Endodermal cell (in vitro differentiated cells): ENCODE measurements at regions not wholly inside any gene's neighbourhood (a gene's known extent, or its start where the extent isn't known, plus 50 kb on each side); places are given as distances from the start of the nearest gene placed in this dataset.

ENCODE experiments used
- DNase-seq: peaks from one replicate; pipeline ENCODE4 v3.0.0-alpha.2; 2017
- H3K27ac ChIP-seq: 2 replicates; pipeline ENCODE4 v1.5.1; 2013; ENCODE audit warnings: mild to moderate bottlenecking, low read depth, low read length, moderate library complexity
- H3K27me3 ChIP-seq: 2 replicates; pipeline ENCODE4 v1.6.1; 2013; ENCODE audit warnings: mild to moderate bottlenecking, low read length, moderate library complexity; ENCODE audit not compliant: insufficient read depth, control insufficient read depth, poor library complexity, severe bottlenecking
- H3K36me3 ChIP-seq: 2 replicates; pipeline ENCODE4 v1.7.0; 2013; ENCODE audit warnings: mild to moderate bottlenecking, low read length, moderate library complexity; ENCODE audit not compliant: control insufficient read depth, insufficient read depth
- H3K4me1 ChIP-seq: one replicate; pipeline ENCODE4 v1.7.0; 2013; ENCODE audit warnings: low read length; ENCODE audit not compliant: control insufficient read depth, insufficient read depth
- H3K4me3 ChIP-seq: 2 replicates; pipeline ENCODE4 v1.5.1; 2013; ENCODE audit warnings: mild to moderate bottlenecking, low read length, moderate library complexity
- H3K9ac ChIP-seq: 2 replicates; pipeline ENCODE4 v1.6.1; 2013; ENCODE audit warnings: mild to moderate bottlenecking, low read length, moderate library complexity; ENCODE audit not compliant: poor library complexity, severe bottlenecking; ENCODE audit errors: extremely low read depth
- H3K9me3 ChIP-seq: 2 replicates; pipeline ENCODE4 v1.6.1; 2013; ENCODE audit warnings: mild to moderate bottlenecking, low read length, moderate library complexity; ENCODE audit not compliant: control insufficient read depth
- H3K27ac Mint-ChIP-seq: 2 replicates; pipeline ENCODE4 v1.8.0; 2020; ENCODE audit warnings: mixed read lengths
- H3K27me3 Mint-ChIP-seq: 2 replicates; pipeline ENCODE4 v1.8.0; 2021; ENCODE audit warnings: mild to moderate bottlenecking, mixed read lengths; ENCODE audit not compliant: insufficient read depth
- H3K36me3 Mint-ChIP-seq: 2 replicates; pipeline ENCODE4 v1.8.0; 2020; ENCODE audit warnings: low read depth, mixed read lengths
- H3K4me1 Mint-ChIP-seq: 2 replicates; pipeline ENCODE4 v1.8.0; 2020; ENCODE audit warnings: mixed read lengths
- H3K4me3 Mint-ChIP-seq: 2 replicates; pipeline ENCODE4 v1.8.0; 2020; ENCODE audit warnings: mild to moderate bottlenecking, moderate library complexity, mixed read lengths
- H3K9me3 Mint-ChIP-seq: 2 replicates; pipeline ENCODE4 v1.8.0; 2020; ENCODE audit warnings: mild to moderate bottlenecking, mixed read lengths
- CTCF ChIP-seq: fragments of 200-600 bp; sonication (generic); conservative IDR thresholded peaks from 2 replicates; pipeline ENCODE4 v1.5.0; 2021; ENCODE audit warnings: antibody characterized with exemption, mild to moderate bottlenecking
- WGBS, 2 experiments: methylation state at CpG; one replicate each; pipeline versions ENCODE4 v1.1.5 to v1.1.7; 2013; ENCODE audit warnings: missing lambda C conversion rate in 2 of 2, mixed read lengths in 1 of 2; ENCODE audit not compliant: insufficient coverage in 1 of 2, insufficient read length in 1 of 2; 5-methylcytosine and 5-hydroxymethylcytosine counted together

GRCh38 chr16:72464597-72465368, 292.8 kb upstream of the PMFBP1 start:
- Histone ChIP-seq H3K36me3 (no peaks in the 10 kb centered on the region), H3K4me3 (peak overlapping the region; percentile 19), H3K4me1 (no peaks in the 10 kb centered on the region), H3K9me3 (peaks cover 39% of the 10 kb centered on the region), H3K27me3 (peaks cover 6% of the 10 kb centered on the region), H3K27ac (no peak overlapping the region), H3K9ac (no peak overlapping the region)
- WGBS, 2 experiments = 92 to 94% methylated on average over 2 to 5 of the region's 5 CpGs
- no peak for DNase-seq
- Mint-ChIP-seq H3K4me3 (no peak overlapping the region), H3K9me3 (peaks cover 31% of the 10 kb centered on the region), H3K4me1 (peaks cover 17% of the 10 kb centered on the region), H3K27me3 (no peaks in the 10 kb centered on the region), H3K36me3 (peaks cover 19% of the 10 kb centered on the region), H3K27ac (no peak overlapping the region)
- no peak for TF ChIP-seq CTCF

GRCh38 chr16:72464052-72464451, 292.1 kb upstream of the PMFBP1 start:
- no peak for TF ChIP-seq CTCF
- Histone ChIP-seq H3K27me3 (peaks cover 6% of the 10 kb centered on the region), H3K9ac (no peak overlapping the region), H3K4me3 (peak overlapping the region; percentile 19), H3K27ac (no peak overlapping the region), H3K36me3 (no peaks in the 10 kb centered on the region), H3K9me3 (peaks cover 46% of the 10 kb centered on the region), H3K4me1 (no peaks in the 10 kb centered on the region)
- WGBS, 2 experiments = 100% methylated on average over 1 of the region's 1 CpG
- Mint-ChIP-seq H3K36me3 (peaks cover 20% of the 10 kb centered on the region), H3K27ac (no peak overlapping the region), H3K4me3 (no peak overlapping the region), H3K4me1 (peaks cover 17% of the 10 kb centered on the region), H3K9me3 (peaks cover 35% of the 10 kb centered on the region), H3K27me3 (no peaks in the 10 kb centered on the region)
- no peak for DNase-seq

- Histone ChIP-seq H3K36me3 (peaks cover 12% of the 10 kb centered on the region), H3K27me3 (no peaks in the 10 kb centered on the region), H3K4me1 (no peaks in the 10 kb centered on the region), H3K4me3 (peak overlapping the region; percentile 67), H3K9ac (no peak overlapping the region), H3K9me3 (peaks cover 70% of the 10 kb centered on the region), H3K27ac (no peak overlapping the region)
- WGBS, 2 experiments = 91 to 100% methylated on average over 1 to 2 of the region's 2 CpGs
- Mint-ChIP-seq H3K36me3 (peaks cover 41% of the 10 kb centered on the region), H3K9me3 (peaks cover 59% of the 10 kb centered on the region), H3K4me3 (no peak overlapping the region), H3K4me1 (peaks cover 17% of the 10 kb centered on the region), H3K27me3 (no peaks in the 10 kb centered on the region), H3K27ac (no peak overlapping the region)
- no peak for DNase-seq
- TF ChIP-seq CTCF = no peak
Observed at GRCh38 chr16:72458035-72458434, 286.1 kb upstream of the PMFBP1 start.
